SK-N-SH treated with all-trans-retinoic acid at 6 μM for 48 hours (cell line): ENCODE measurements at regions not wholly inside any gene's neighbourhood (a gene's known extent, or its start where the extent isn't known, plus 50 kb on each side); places are given as distances from the start of the nearest gene placed in this dataset.

ENCODE experiments used
- ARNTL ChIP-seq: fragments of 450-650 bp; formaldehyde crosslinking; IDR thresholded peaks from 2 replicates; pipeline ENCODE4 v1.5.0; 2020; ENCODE audit warnings: low read depth, mild to moderate bottlenecking, moderate library complexity, borderline replicate concordance
- CREB5 ChIP-seq: fragments of 250-450 bp; sonication (Bioruptor Pico); IDR thresholded peaks from 2 replicates; pipeline ENCODE4 v1.5.1; 2020; ENCODE audit warnings: low read depth, mild to moderate bottlenecking, moderate library complexity
- CSDC2 ChIP-seq: fragments of 250-450 bp; sonication (Bioruptor Pico); IDR thresholded peaks from 2 replicates; pipeline ENCODE4 v1.5.0; 2020; ENCODE audit warnings: mild to moderate bottlenecking, moderate library complexity
- GLIS3 ChIP-seq: fragments of 250-450 bp; sonication (Bioruptor Pico); IDR thresholded peaks from 2 replicates; pipeline ENCODE4 v1.5.0; 2020; ENCODE audit warnings: mild to moderate bottlenecking, moderate library complexity
- ISL1 ChIP-seq: fragments of 250-450 bp; sonication (Bioruptor Pico); IDR thresholded peaks from 2 replicates; pipeline ENCODE4 v2.1.2; 2022; ENCODE audit warnings: mild to moderate bottlenecking, moderate library complexity
- POU6F1 ChIP-seq: fragments of 250-450 bp; sonication (Bioruptor Pico); IDR thresholded peaks from 2 replicates; pipeline ENCODE4 v1.8.0; 2021; ENCODE audit warnings: low read depth, mild to moderate bottlenecking, moderate library complexity, borderline replicate concordance
- RARB ChIP-seq: fragments of 250-450 bp; sonication (Bioruptor Pico); IDR thresholded peaks from 2 replicates; pipeline ENCODE4 v1.8.0; 2021; ENCODE audit warnings: mild to moderate bottlenecking, moderate library complexity
- TCF4 ChIP-seq: fragments of 250-450 bp; sonication (Bioruptor Pico); IDR thresholded peaks from 2 replicates; pipeline ENCODE4 v1.8.0; 2021; ENCODE audit warnings: mild to moderate bottlenecking, moderate library complexity, borderline replicate concordance
- TSHZ2 ChIP-seq: fragments of 250-450 bp; sonication (Bioruptor Pico); IDR thresholded peaks from 2 replicates; pipeline ENCODE4 v1.5.0; 2020; ENCODE audit warnings: mild to moderate bottlenecking, moderate library complexity
- ZFP3 ChIP-seq: fragments of 250-450 bp; sonication (Bioruptor Pico); IDR thresholded peaks from 2 replicates; pipeline ENCODE4 v1.5.0; 2020; ENCODE audit warnings: mild to moderate bottlenecking, moderate library complexity
- ZNF565 ChIP-seq: fragments of 450-650 bp; formaldehyde crosslinking; conservative IDR thresholded peaks from 2 replicates; pipeline ENCODE4 v1.5.0; 2020; ENCODE audit warnings: low read depth, mild to moderate bottlenecking, moderate library complexity
- ZNF70 ChIP-seq: fragments of 450-650 bp; formaldehyde crosslinking; IDR thresholded peaks from 2 replicates; pipeline ENCODE4 v1.5.0; 2020; ENCODE audit warnings: mild to moderate bottlenecking, moderate library complexity

GRCh38 chr1:65679773-65680172, 112.9 kb upstream of the PDE4B start:
- TF ChIP-seq ISL1 (CRISPR knock-in tag) (no peak), ZFP3 (CRISPR knock-in tag) (no peak), TCF4 (no peak), ZNF565 (CRISPR knock-in tag) (no peak), GLIS3 (CRISPR knock-in tag) (no peak), RARB (CRISPR knock-in tag) (no peak), ZNF70 (no peak), TSHZ2 (CRISPR knock-in tag) (no peak), ARNTL (CRISPR knock-in tag) (no peak), POU6F1 (CRISPR knock-in tag) (no peak), CSDC2 (no peak), CREB5 (CRISPR knock-in tag) (no peak)
